OCI-LY1 (cell line): ENCODE measurements at regions not wholly inside any gene's neighbourhood (a gene's known extent, or its start where the extent isn't known, plus 50 kb on each side); places are given as distances from the start of the nearest gene placed in this dataset.

Experiments used
- H2AFZ ChIP-seq: fragments of 200-600 bp; sonication (generic), shearing (Covaris generic); 2 replicates; pipeline ENCODE4 v1.6.0; 2014; ENCODE audit warnings: antibody characterized with exemption, mild to moderate bottlenecking, low read length
- H3F3A ChIP-seq: fragments of 200-600 bp; sonication (generic), shearing (Covaris generic); 2 replicates; pipeline ENCODE4 v1.6.0; 2014; ENCODE audit warnings: mild to moderate bottlenecking, antibody characterized with exemption, low read length, moderate library complexity; ENCODE audit not compliant: insufficient read depth
- H3K27ac ChIP-seq: fragments of 200-600 bp; sonication (generic); 2 replicates; pipeline ENCODE4 v1.5.1; 2014; ENCODE audit warnings: low read length, mixed run types, mild to moderate bottlenecking, low read depth; ENCODE audit not compliant: poor library complexity, severe bottlenecking
- H3K27me3 ChIP-seq: fragments of 200-600 bp; sonication (generic); 2 replicates; pipeline ENCODE4 v1.6.0; 2014; ENCODE audit warnings: antibody characterized with exemption, mild to moderate bottlenecking, low read length, moderate library complexity; ENCODE audit not compliant: insufficient read depth
- H3K36me3 ChIP-seq: fragments of 200-600 bp; sonication (generic); 2 replicates; pipeline ENCODE4 v1.6.1; 2014; ENCODE audit warnings: mild to moderate bottlenecking, antibody characterized with exemption, low read length, moderate library complexity, mixed read lengths; ENCODE audit not compliant: insufficient read depth
- H3K4me1 ChIP-seq: fragments of 200-600 bp; sonication (generic); 2 replicates; pipeline ENCODE4 v1.5.1; 2014; ENCODE audit warnings: mild to moderate bottlenecking, low read length, moderate library complexity; ENCODE audit not compliant: insufficient read depth, severe bottlenecking
- H3K4me2 ChIP-seq: fragments of 200-600 bp; sonication (generic), shearing (Covaris generic); 2 replicates; pipeline ENCODE4 v1.6.1; 2014; ENCODE audit warnings: low read length
- H3K4me3 ChIP-seq: fragments of 200-600 bp; sonication (generic); 2 replicates; pipeline ENCODE4 v1.5.1; 2014; ENCODE audit warnings: low read length, low read depth, mild to moderate bottlenecking, mixed read lengths; ENCODE audit not compliant: poor library complexity, severe bottlenecking
- H3K79me2 ChIP-seq: fragments of 200-600 bp; shearing (Covaris generic); 2 replicates; pipeline ENCODE4 v1.6.1; 2016; ENCODE audit warnings: mixed run types, low read length, mixed read lengths; ENCODE audit not compliant: insufficient read depth
- H3K9ac ChIP-seq: fragments of 200-600 bp; sonication (generic), shearing (Covaris generic); 2 replicates; pipeline ENCODE4 v1.6.1; 2014; ENCODE audit warnings: mild to moderate bottlenecking, low read length, mixed read lengths
- H3K9me2 ChIP-seq: fragments of 200-600 bp; sonication (generic), shearing (Covaris generic); 2 replicates; pipeline ENCODE4 v1.6.1; 2014; ENCODE audit warnings: low read depth, mild to moderate bottlenecking, low read length, mixed read lengths
- H3K9me3 ChIP-seq: fragments of 200-600 bp; shearing (Covaris generic); 2 replicates; pipeline ENCODE4 v1.6.1; 2014; ENCODE audit warnings: low read length, mixed read lengths
- H4K20me1 ChIP-seq: fragments of 200-600 bp; sonication (generic), shearing (Covaris generic); 2 replicates; pipeline ENCODE4 v1.6.0; 2016; ENCODE audit warnings: mild to moderate bottlenecking, low read length; ENCODE audit not compliant: insufficient read depth
- CTCF ChIP-seq: fragments of 200-600 bp; sonication (generic), shearing (Covaris generic); IDR thresholded peaks from 2 replicates; pipeline ENCODE4 v1.5.1; 2017; ENCODE audit warnings: mild to moderate bottlenecking, antibody characterized with exemption, low read length, moderate library complexity, mixed read lengths
- EZH2 ChIP-seq: fragments of 200-600 bp; sonication (generic), shearing (Covaris generic); IDR thresholded peaks from 2 replicates; pipeline ENCODE4 v1.8.0; 2017; ENCODE audit warnings: borderline replicate concordance, mixed run types, mild to moderate bottlenecking, antibody characterized with exemption, low read length, moderate library complexity, mixed read lengths

- Histone ChIP-seq H3K27ac (no peak overlapping the region), H3F3A (no peaks in the 10 kb centered on the region), H3K9me3 (no peaks in the 10 kb centered on the region), H2AFZ (no peak overlapping the region), H3K27me3 (peaks cover 8% of the 10 kb centered on the region; the same call in 1 of the 2 replicates), H4K20me1 (no peaks in the 10 kb centered on the region), H3K4me2 (no peak overlapping the region), H3K9ac (no peak overlapping the region), H3K79me2 (no peaks in the 10 kb centered on the region), H3K4me3 (no peak overlapping the region), H3K36me3 (no peaks in the 10 kb centered on the region), H3K4me1 (no peaks in the 10 kb centered on the region), H3K9me2 (no peaks in the 10 kb centered on the region)
- no peak for TF ChIP-seq EZH2
- TF ChIP-seq CTCF = no peak
Measured at GRCh38 chr9:135346438-135347050, 133.0 kb upstream of the PPP1R26 start.

GRCh38 chr9:135347461-135347860 lies 132.1 kb upstream of the PPP1R26 start:
- Histone ChIP-seq H3K36me3 (no peaks in the 10 kb centered on the region), H4K20me1 (no peaks in the 10 kb centered on the region), H3K9me2 (no peaks in the 10 kb centered on the region), H3K27ac (no peak overlapping the region), H3K79me2 (no peaks in the 10 kb centered on the region), H3K9me3 (no peaks in the 10 kb centered on the region), H3K27me3 (peaks cover 8% of the 10 kb centered on the region; the same call in 1 of the 2 replicates), H3K4me2 (no peak overlapping the region), H3K9ac (no peak overlapping the region), H2AFZ (no peak overlapping the region), H3K4me3 (no peak overlapping the region), H3K4me1 (no peaks in the 10 kb centered on the region), H3F3A (no peaks in the 10 kb centered on the region)
- TF ChIP-seq CTCF (no peak), EZH2 (no peak)

GRCh38 chr9:135348076-135348787 lies 131.3 kb upstream of the PPP1R26 start:
- H3K9ac ChIP-seq = no peak overlapping the region
- H3K27ac ChIP-seq = no peak overlapping the region
- H4K20me1 ChIP-seq = no peaks in the 10 kb centered on the region
- H3K4me3 ChIP-seq = no peak overlapping the region
- H3K36me3 ChIP-seq = no peaks in the 10 kb centered on the region
- H2AFZ ChIP-seq = no peak overlapping the region
- no peaks in the 10 kb centered on the region for H3F3A ChIP-seq
- H3K9me3 ChIP-seq = no peaks in the 10 kb centered on the region
- no peak overlapping the region for H3K4me2 ChIP-seq
- H3K9me2 ChIP-seq = no peaks in the 10 kb centered on the region
- H3K79me2 ChIP-seq = no peaks in the 10 kb centered on the region
- H3K4me1 ChIP-seq = no peaks in the 10 kb centered on the region
- TF ChIP-seq CTCF (no peak), EZH2 (no peak)
- H3K27me3 ChIP-seq = peaks cover 8% of the 10 kb centered on the region; the same call in 1 of the 2 replicates
